CD4-positive, CD25-positive, alpha-beta regulatory T cell (primary cell): ENCODE measurements at regions not wholly inside any gene's neighbourhood (a gene's known extent, or its start where the extent isn't known, plus 50 kb on each side); places are given as distances from the start of the nearest gene placed in this dataset.

ENCODE experiments used
- ATAC-seq, 2 donors: fragments of 150-1000 bp; cut with Tn5 transposase; one replicate each; pipeline ENCODE4 v1.10.0; 2021; ENCODE audit warnings: low read depth in 2 of 2, moderate number of reproducible peaks in 2 of 2, moderate library complexity in 1 of 2
- DNase-seq, 3 donors: peaks; one replicate each; pipeline versions ENCODE4 v3.0.0 to v3.0.0-alpha.2; 2012 to 2022; ENCODE audit warnings: mixed read lengths in 1 of 3
- H3K27ac ChIP-seq: one replicate; pipeline ENCODE4 v1.7.0; 2013; ENCODE audit warnings: mild to moderate bottlenecking, low read length; ENCODE audit not compliant: insufficient read depth, poor library complexity, severe bottlenecking
- H3K27me3 ChIP-seq: one replicate; pipeline ENCODE4 v1.7.0; 2013; ENCODE audit warnings: low read length; ENCODE audit not compliant: control insufficient read depth, insufficient read depth
- H3K36me3 ChIP-seq: one replicate; pipeline ENCODE4 v1.7.0; 2013; ENCODE audit warnings: mild to moderate bottlenecking, low read length, moderate library complexity; ENCODE audit not compliant: control insufficient read depth, insufficient read depth
- H3K4me1 ChIP-seq: 2 replicates; pipeline ENCODE4 v1.7.0; 2013; ENCODE audit warnings: mild to moderate bottlenecking, low read length; ENCODE audit not compliant: insufficient read depth, control insufficient read depth, poor library complexity, severe bottlenecking
- H3K4me3 ChIP-seq: one replicate; pipeline ENCODE4 v1.7.0; 2013; ENCODE audit warnings: low read depth, mild to moderate bottlenecking, low read length, moderate library complexity
- H3K9me3 ChIP-seq, 2 experiments: 1 replicate in 1 of 2; 2 replicates in 1 of 2; pipeline ENCODE4 v1.7.0; 2013; ENCODE audit warnings: low read length in 2 of 2, mild to moderate bottlenecking in 1 of 2, moderate library complexity in 1 of 2; ENCODE audit not compliant: control insufficient read depth in 2 of 2
- H3K27ac Mint-ChIP-seq, 3 donors: one replicate each; pipeline ENCODE4 v1.8.0; 2020 to 2022; ENCODE audit warnings: mild to moderate bottlenecking in 3 of 3, mixed read lengths in 3 of 3, moderate library complexity in 2 of 3
- H3K27me3 Mint-ChIP-seq: one replicate; pipeline ENCODE4 v1.8.0; 2022; ENCODE audit warnings: mild to moderate bottlenecking, mixed read lengths
- H3K36me3 Mint-ChIP-seq: one replicate; pipeline ENCODE4 v1.8.0; 2020; ENCODE audit warnings: mixed read lengths
- H3K4me1 Mint-ChIP-seq, 4 donors: one replicate each; pipeline ENCODE4 v1.8.0; 2020 to 2022; ENCODE audit warnings: mixed read lengths in 4 of 4, mild to moderate bottlenecking in 1 of 4
- H3K4me3 Mint-ChIP-seq, 4 donors: one replicate each; pipeline ENCODE4 v1.8.0; 2020 to 2022; ENCODE audit warnings: mild to moderate bottlenecking in 4 of 4, mixed read lengths in 4 of 4, moderate library complexity in 3 of 4
- H3K9me3 Mint-ChIP-seq, 7 donors: one replicate each; pipeline ENCODE4 v1.8.0; 2020 to 2022; ENCODE audit warnings: mixed read lengths in 7 of 7, mild to moderate bottlenecking in 3 of 7, moderate library complexity in 2 of 7

GRCh38 chr4:18401868-18402267 lies 380.3 kb upstream of the LCORL start:
- Mint-ChIP-seq H3K27ac (no peak overlapping the region), H3K27me3 (peaks cover 4% of the 10 kb centered on the region), H3K4me3 (no peak overlapping the region), H3K4me1 (peaks cover 0 to 4% (median 0%) of the 10 kb centered on the region in 4 donors), H3K36me3 (no peaks in the 10 kb centered on the region), H3K9me3 (peaks cover 0 to 1% (median 0%) of the 10 kb centered on the region in 7 donors)
- DNase-seq, result no peak
- Histone ChIP-seq H3K27ac (no peak overlapping the region), H3K4me1 (no peaks in the 10 kb centered on the region), H3K36me3 (no peaks in the 10 kb centered on the region), H3K9me3 (no peaks in the 10 kb centered on the region), H3K4me3 (no peak overlapping the region), H3K27me3 (no peaks in the 10 kb centered on the region)
- ATAC-seq, result no peak

DNA sequence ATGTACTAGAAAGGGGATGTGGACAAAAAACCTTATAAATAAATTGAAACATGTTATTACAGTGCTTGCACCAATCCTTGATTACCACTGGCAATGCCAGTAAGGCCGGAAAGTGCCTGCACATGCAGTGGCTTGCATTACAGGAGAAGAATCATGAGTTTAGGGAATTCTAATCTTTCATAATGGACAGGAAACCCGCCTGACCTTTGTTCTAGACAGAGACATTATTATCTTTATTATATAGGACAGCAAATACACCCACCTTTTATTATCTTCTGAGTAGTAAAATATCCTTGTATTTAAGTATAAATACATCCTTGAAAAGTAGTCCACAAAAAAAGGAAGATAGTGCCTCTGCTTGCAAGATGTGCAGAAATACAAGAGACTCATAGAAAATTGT lies 379.9 kb upstream of the LCORL start:
- peaks cover 4% of the 10 kb centered on the region for H3K27me3 Mint-ChIP-seq
- H3K4me1 ChIP-seq, result no peaks in the 10 kb centered on the region
- ATAC-seq, result no peak
- no peak overlapping the region for H3K4me3 Mint-ChIP-seq
- no peaks in the 10 kb centered on the region for H3K36me3 Mint-ChIP-seq
- H3K27ac ChIP-seq, result no peak overlapping the region
- H3K9me3 Mint-ChIP-seq, result peaks cover 0 to 1% (median 0%) of the 10 kb centered on the region in 7 donors
- H3K4me3 ChIP-seq, result no peak overlapping the region
- peaks cover 0 to 4% (median 0%) of the 10 kb centered on the region in 4 donors for H3K4me1 Mint-ChIP-seq
- DNase-seq, result no peak
- H3K36me3 ChIP-seq, result no peaks in the 10 kb centered on the region
- no peaks in the 10 kb centered on the region for H3K27me3 ChIP-seq
- H3K9me3 ChIP-seq, result no peaks in the 10 kb centered on the region
- H3K27ac Mint-ChIP-seq, result no peak overlapping the region

GRCh38 chr4:18398661-18399060 lies 377.1 kb upstream of the LCORL start:
- H3K36me3 ChIP-seq, result no peaks in the 10 kb centered on the region
- no peak for DNase-seq
- Mint-ChIP-seq H3K36me3 (no peaks in the 10 kb centered on the region), H3K4me1 (no peaks in the 10 kb centered on the region), H3K9me3 (peaks cover 0 to 5% (median 0%) of the 10 kb centered on the region in 7 donors), H3K4me3 (no peak overlapping the region), H3K27me3 (peaks cover 4% of the 10 kb centered on the region), H3K27ac (no peak overlapping the region)
- no peaks in the 10 kb centered on the region for H3K27me3 ChIP-seq
- no peak overlapping the region for H3K27ac ChIP-seq
- no peaks in the 10 kb centered on the region for H3K9me3 ChIP-seq
- no peak for ATAC-seq
- H3K4me1 ChIP-seq, result no peaks in the 10 kb centered on the region
- H3K4me3 ChIP-seq, result no peak overlapping the region

DNA sequence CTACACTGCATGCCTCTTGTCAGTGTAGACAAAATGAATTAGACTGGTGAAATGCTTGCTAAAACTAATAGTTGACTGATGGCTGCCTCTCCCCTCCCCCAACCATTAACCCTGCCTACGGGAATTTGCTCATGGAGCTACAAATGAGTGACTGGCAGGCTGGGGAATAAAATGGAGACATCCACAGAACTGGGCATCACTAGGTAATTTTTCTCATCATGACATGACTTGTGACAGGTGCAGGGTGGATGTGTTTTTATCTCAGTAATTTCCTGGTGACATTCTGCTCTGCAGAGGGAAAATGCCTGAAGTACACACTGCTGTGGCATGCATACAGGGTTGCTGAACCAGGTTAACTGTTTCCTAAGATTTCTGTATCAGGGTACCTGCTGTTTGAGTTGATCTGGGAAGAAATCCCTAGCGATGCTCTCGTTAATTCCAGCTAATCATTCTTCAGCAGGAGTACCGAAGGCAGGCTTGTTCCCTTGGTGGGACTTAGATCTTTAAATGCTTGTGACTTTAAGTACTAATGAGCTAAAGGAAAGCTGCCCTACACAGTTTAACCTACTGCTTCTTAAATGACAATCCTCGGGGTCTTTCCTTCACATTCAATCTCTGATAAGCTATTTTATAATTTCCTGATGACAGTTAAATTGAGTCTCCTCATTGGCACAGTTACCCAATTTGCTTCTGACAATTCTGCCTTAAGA lies 376.3 kb upstream of the LCORL start:
- H3K4me1 Mint-ChIP-seq, result no peaks in the 10 kb centered on the region
- DNase-seq, result no peak
- Histone ChIP-seq H3K27me3 (no peaks in the 10 kb centered on the region), H3K9me3 (no peaks in the 10 kb centered on the region), H3K36me3 (no peaks in the 10 kb centered on the region), H3K4me1 (no peaks in the 10 kb centered on the region), H3K27ac (no peak overlapping the region), H3K4me3 (no peak overlapping the region)
- H3K27ac Mint-ChIP-seq, result no peak overlapping the region
- H3K4me3 Mint-ChIP-seq, result no peak overlapping the region
- peaks cover 0 to 5% (median 0%) of the 10 kb centered on the region in 7 donors for H3K9me3 Mint-ChIP-seq
- H3K27me3 Mint-ChIP-seq, result peaks cover 4% of the 10 kb centered on the region
- no peak for ATAC-seq
- no peaks in the 10 kb centered on the region for H3K36me3 Mint-ChIP-seq

DNA sequence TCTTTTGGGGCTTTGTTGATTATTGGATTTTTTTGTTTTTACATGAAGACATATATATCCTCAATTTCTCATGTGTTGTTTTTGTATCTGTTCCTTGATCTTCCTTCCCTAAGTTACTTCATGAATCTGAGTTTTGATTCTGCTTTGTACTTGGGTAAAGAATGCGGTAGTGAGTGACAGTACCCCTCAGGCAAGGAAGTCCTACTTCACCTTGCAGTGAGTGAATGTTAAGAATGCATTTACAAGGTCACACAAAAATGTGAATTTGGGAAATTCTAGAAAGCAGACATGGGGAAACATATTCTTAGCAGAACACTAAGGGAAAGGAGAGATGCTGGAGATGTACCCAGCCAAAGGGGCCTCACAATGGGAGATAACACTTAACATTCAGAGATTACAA lies 373.1 kb upstream of the LCORL start:
- Histone ChIP-seq H3K27ac (no peak overlapping the region), H3K27me3 (no peaks in the 10 kb centered on the region), H3K9me3 (no peaks in the 10 kb centered on the region), H3K4me3 (no peak overlapping the region), H3K36me3 (no peaks in the 10 kb centered on the region), H3K4me1 (no peaks in the 10 kb centered on the region)
- DNase-seq (no peak), ATAC-seq (no peak)
- no peak overlapping the region for H3K27ac Mint-ChIP-seq
- H3K4me3 Mint-ChIP-seq, result no peak overlapping the region
- H3K4me1 Mint-ChIP-seq, result no peaks in the 10 kb centered on the region
- peaks cover 0 to 5% (median 0%) of the 10 kb centered on the region in 7 donors for H3K9me3 Mint-ChIP-seq
- peaks cover 4% of the 10 kb centered on the region for H3K27me3 Mint-ChIP-seq
- no peaks in the 10 kb centered on the region for H3K36me3 Mint-ChIP-seq

- no peak overlapping the region for H3K4me3 Mint-ChIP-seq
- H3K27ac ChIP-seq, result no peak overlapping the region
- H3K27me3 Mint-ChIP-seq, result no peaks in the 10 kb centered on the region
- DNase-seq (no peak), ATAC-seq (no peak)
- H3K27me3 ChIP-seq, result no peaks in the 10 kb centered on the region
- H3K27ac Mint-ChIP-seq, result no peak overlapping the region
- H3K4me3 ChIP-seq, result no peak overlapping the region
- no peaks in the 10 kb centered on the region for H3K36me3 Mint-ChIP-seq
- H3K9me3 ChIP-seq, result no peaks in the 10 kb centered on the region
- H3K4me1 Mint-ChIP-seq, result no peaks in the 10 kb centered on the region
- H3K4me1 ChIP-seq, result no peaks in the 10 kb centered on the region
- H3K36me3 ChIP-seq, result no peaks in the 10 kb centered on the region
- peaks cover 0 to 5% (median 0%) of the 10 kb centered on the region in 7 donors for H3K9me3 Mint-ChIP-seq
Measured at GRCh38 chr4:18391354-18391728, 369.8 kb upstream of the LCORL start.

- Histone ChIP-seq H3K36me3 (no peaks in the 10 kb centered on the region), H3K4me3 (no peak overlapping the region), H3K27ac (no peak overlapping the region), H3K27me3 (no peaks in the 10 kb centered on the region), H3K4me1 (no peaks in the 10 kb centered on the region), H3K9me3 (no peaks in the 10 kb centered on the region)
- peaks cover 0 to 5% (median 0%) of the 10 kb centered on the region in 7 donors for H3K9me3 Mint-ChIP-seq
- H3K4me3 Mint-ChIP-seq, result no peak overlapping the region
- no peaks in the 10 kb centered on the region for H3K36me3 Mint-ChIP-seq
- no peaks in the 10 kb centered on the region for H3K27me3 Mint-ChIP-seq
- H3K4me1 Mint-ChIP-seq, result no peaks in the 10 kb centered on the region
- DNase-seq (no peak), ATAC-seq (no peak)
- H3K27ac Mint-ChIP-seq, result no peak overlapping the region
Measured at GRCh38 chr4:18390655-18391353, 369.2 kb upstream of the LCORL start.

- Histone ChIP-seq H3K27ac (no peak overlapping the region), H3K36me3 (no peaks in the 10 kb centered on the region), H3K4me1 (no peaks in the 10 kb centered on the region), H3K4me3 (no peak overlapping the region), H3K27me3 (no peaks in the 10 kb centered on the region), H3K9me3 (no peaks in the 10 kb centered on the region)
- Mint-ChIP-seq H3K27ac (no peak overlapping the region), H3K4me1 (no peaks in the 10 kb centered on the region), H3K27me3 (no peaks in the 10 kb centered on the region), H3K4me3 (no peak overlapping the region), H3K9me3 (peaks cover 0 to 5% (median 2%) of the 10 kb centered on the region in 7 donors), H3K36me3 (no peaks in the 10 kb centered on the region)
- DNase-seq, result no peak
- no peak for ATAC-seq
Measured at GRCh38 chr4:18389115-18389514, 367.6 kb upstream of the LCORL start.
